Activated CD4-positive, alpha-beta T cell treated with anti-CD3 and anti-CD28 coated beads for 48 hours (primary cell): ENCODE measurements at regions not wholly inside any gene's neighbourhood (a gene's known extent, or its start where the extent isn't known, plus 50 kb on each side); places are given as distances from the start of the nearest gene placed in this dataset.
"Not testable (repeated sequence)": the region's sequence is repeated elsewhere in the genome, so short reads cannot be mapped to it uniquely, and the experiment has no call there.

Experiments
- DNase-seq: peaks from one replicate; pipeline ENCODE4 v3.0.0-alpha.2; 2020

DNA sequence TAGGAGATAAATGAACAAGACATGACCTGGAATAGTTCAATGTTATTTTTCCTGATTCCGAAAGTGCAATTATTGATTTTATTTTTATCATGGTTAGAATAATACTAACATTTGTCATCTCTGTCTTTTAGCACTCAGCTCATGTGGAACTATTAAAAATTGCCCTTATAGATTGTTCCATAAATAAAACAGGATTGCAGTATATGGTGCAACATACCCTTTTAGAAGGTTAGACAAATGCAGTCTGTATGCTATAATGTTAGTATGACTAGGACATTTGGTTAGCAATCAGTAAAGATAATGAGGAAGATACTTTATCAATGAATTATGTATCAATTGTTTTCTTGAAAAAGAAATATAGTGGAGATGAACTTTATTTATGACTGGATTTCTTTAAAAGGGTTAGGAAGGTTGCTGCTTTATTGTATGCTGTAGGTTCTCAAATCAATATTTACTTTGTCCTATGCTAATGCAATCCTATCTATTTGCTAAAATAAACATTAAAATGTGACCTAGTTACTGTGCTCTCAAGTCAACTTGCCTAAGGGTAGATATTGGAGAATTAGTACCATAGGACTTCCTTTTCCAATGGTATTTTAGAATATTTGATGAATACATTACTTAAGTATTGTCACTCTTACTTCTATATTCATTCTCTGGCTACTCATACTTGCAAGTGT lies 348.9 kb upstream of the ISL1 start:
- DNase-seq: no peak

DNA sequence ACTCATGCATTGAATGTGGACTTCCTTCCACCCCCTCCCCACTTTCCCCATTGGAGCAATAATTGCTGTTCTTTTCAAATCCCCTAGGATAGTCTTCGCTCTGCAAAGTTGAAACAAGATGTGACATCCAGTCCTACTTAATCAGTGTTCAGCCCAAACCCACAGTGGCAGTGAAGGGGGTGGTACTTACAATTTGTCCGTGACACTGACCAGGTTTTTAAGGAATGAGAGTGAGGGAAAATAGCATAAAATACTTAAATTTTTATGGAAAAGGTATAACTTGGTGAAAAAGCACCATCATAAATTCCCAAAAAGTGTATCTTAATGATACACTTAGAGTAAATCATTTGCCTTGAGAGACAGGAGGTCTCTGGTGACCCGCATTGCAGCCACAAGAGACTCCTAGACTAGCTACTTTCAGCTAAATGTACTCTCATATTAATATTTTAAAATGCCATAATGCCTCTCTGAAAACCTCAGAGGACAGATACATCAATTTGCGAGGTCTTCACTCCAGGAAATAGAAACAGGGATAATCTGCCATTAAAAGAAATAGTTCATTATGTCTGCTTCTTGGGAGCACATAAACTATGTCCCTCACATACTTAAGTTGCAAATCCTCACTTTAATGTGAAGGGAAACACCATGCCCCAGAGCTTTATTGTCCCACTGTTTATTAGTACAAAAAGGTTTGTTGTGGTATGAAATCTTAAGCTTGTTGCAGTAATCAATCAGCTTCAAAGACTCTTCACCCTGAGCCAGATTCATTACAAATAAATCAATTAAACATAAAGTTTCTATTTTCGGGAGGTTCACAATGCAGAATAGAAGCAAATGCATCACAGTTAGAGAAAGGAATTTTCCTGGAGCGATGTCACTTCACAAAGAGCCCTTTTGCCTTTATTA lies 343.6 kb upstream of the ISL1 start:
- DNase-seq: no peak

DNA sequence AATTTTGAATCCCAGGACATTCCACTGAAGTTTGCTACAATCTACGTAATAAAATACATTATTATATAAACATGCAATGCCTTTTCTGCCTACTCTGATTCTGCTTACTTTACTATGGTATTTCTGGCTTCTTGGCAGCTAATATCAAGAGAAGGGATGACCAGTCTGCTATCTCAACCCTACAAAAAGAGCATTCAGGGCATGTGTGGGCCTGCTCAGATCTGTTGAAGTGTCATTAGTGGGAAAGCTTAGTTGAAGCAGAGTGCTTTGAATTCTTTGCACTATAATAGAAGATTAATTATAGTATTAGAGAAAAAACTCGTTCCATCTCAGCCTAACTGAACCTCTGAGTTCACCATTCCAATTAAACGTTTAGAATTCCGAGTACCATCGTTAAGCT lies 339.5 kb upstream of the ISL1 start:
- no peak for DNase-seq

DNA sequence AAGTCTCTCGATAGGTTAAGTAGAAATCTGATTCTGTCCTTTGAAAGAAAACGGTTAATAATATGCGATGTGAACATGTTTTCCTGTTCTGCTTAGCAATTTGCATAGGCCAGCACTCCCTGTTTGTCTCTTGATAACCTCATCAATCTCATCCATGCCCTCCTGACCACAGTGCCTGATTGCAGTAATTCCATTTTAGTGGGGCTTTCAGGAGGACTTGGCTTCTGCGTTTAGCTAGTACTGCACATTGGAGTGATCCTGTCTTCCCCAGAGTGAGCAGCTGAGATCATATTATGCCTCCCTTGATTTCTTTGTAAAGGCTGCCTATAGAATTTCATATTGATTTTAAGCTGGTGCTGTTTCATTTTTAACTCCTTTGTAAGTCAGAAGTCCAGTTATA lies 335.9 kb upstream of the ISL1 start:
- no peak for DNase-seq

DNA sequence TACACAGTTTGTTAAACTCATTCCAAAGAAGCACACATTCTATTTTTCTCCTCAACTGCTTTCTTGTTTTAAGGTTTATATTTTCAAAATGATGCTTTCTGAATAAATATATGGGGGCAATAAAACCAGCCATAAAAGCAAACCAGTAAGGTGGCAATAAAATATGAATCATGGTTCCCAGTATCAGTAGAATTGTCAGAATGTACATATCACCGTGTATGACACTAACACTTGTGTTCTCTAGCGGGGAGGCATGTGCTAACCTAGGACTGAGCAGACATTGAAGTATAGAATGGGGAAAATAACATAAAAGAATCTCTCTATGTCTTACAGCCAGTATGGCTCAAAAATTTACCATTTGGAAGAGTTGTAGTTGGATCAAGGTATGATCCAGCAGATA lies 329.9 kb upstream of the ISL1 start:
- no peak for DNase-seq

DNA sequence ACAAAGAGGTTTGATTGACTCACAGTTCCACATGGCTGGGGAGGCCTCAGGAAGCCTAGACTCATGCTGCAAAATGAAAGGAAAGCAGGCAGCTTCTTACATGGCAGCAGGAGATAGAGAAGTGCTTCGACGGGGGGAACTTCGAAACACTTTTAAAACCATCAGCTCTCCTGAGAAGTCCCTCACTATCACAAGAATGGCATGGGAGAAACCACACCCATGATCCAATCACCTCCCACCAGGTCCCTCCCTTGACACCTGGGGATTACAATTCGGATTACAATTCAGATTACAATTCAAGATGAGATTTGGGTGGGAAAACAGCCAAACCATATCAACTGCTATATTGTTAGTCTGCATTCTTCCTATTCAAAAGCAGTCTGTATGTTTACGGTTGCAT lies 322.3 kb upstream of the ISL1 start:
- no peak for DNase-seq

DNA sequence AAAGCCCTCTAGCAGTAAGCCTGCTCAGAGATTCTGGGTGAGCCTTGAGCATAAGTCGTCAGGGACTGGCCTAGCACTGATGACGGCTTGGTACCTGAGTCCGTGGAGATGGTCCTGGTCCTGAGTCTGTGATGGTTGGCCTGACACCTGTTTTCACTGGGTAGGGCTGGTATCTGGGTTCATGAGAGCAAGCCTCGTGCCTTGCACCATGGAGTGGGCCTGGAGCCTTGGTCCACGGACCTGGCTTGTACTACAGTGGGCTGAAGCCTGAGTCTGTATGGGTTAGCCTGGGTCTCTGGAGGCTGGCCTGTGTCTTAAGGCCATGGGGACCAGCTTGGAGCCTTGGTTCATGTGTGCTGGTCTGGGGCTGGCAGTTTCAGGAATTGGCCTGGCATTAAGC lies 310.3 kb upstream of the ISL1 start:
- no peak for DNase-seq

DNA sequence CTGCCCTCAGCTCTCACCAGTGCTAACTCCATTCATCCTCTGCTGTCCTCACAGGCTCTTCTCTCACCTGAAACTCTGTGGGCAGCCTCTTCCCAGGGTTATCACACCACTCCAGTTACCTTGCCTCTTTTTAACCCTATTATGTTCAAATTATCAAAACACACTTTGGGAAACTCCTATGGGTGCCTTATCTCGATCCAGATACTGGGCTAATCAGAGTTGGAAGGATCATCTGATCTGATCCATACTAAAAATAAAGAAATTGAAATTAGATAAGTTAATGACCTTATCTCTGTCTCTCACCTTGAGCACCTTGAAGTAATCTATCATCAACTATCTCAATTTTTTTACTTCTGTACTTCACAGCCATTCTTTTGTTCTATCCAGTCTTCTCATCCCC lies 300.5 kb upstream of the ISL1 start:
- DNase-seq: no peak

DNA sequence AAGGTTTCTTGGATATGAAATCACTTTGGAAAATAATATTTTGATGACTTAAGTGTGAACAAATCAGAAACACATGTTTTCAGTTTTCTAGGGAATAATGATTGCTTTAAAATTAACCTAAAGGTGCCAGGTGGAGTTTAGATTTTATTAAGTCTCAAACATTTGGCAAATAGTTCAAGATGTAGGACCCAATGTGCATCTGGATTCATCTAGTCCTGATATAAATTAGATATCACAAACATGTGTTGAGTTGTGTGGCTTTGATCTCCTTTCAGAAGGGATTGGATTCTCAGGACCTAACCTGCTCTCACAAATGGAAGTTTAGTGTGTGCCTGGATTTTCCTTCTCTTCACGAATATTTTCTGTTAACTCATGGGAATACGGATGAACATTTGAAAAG lies 291.4 kb upstream of the ISL1 start:
- no peak for DNase-seq

DNA sequence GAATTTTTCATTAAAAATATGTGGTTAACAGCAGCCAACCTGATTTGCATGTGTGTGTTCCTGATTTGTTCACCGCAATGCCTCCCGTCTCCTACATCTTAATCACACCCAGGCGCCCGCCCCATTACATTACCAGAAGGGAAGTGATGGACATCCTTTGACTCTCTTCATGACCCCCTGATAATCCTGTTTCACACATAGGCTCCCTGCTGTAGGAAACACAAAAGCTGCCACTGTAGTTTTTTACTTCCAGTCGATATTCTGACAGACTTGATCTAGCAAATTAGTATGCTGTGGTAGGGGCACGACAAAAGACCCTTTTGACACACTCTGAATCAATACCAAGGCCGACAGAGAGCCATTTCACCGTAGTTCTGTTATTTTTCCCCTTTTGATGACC lies 287.8 kb upstream of the ISL1 start:
- DNase-seq: no peak

DNA sequence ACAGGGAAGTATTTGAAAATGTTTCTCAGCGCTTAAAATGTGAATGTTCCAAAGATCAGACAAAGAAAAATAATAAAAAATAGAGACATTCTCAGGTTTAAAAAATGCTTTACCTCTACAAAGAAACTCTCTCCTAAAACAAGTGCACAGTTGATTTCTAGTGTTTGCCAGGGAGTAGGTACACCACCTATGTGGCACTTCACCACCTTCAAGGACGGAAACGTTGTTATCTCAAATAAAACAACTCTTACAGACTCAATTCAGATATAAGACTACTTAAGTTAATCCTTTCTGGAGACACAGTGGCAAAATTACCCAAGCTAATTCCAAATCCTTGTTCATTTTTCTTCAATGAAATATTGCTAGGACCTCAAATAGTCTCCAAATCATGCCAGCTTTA lies 286.4 kb upstream of the ISL1 start:
- no peak for DNase-seq

DNA sequence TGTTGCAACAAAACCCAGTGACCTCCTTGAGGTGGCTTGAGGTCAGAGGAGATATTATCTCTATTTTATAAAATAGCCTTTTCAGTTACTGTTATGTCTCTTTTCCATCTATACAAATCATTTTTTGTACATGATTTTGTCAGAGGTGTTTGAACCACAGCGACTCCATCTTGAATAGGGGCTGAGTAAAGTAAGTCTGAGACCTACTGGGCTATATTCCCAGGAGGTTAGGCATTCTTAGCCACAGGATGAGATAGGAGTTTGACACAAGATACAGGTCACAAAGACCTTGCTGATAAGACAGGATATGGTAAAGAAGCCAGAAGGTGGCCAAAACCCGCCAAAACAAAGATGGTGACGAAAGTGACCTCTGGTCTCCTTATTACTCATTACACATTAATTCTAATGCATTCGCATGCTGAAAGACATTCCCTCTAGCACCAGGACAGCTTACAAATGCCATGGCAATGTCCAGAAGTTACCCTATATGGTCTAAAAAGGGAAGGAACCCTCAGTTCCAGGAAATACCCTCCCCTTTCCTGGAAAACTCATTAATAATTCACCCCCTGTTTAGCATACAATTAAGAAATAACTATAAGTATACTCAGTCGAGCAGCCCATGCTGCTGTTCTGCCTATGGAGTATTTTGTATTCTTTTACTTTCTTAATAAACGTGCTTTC lies 283.9 kb upstream of the ISL1 start:
- no peak for DNase-seq

DNA sequence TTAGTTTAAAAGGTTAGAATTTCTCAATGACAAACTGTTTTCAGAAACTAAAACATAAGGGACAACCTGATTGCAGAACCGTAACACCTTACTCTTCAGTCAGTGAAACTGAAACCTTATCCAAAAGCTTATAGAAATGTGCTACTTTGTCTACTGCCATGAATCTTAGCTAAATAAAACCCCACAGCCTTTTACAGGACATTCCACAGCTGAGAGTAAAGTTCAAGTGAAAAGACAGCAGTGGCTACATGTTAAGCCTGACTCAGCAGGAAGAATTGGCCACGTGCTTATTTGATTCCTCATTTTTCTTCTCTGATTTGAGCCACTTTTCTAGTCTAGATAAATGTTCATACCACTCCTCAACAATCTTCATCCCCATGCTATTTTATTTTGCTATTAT lies 278.7 kb upstream of the ISL1 start:
- no peak for DNase-seq

DNA sequence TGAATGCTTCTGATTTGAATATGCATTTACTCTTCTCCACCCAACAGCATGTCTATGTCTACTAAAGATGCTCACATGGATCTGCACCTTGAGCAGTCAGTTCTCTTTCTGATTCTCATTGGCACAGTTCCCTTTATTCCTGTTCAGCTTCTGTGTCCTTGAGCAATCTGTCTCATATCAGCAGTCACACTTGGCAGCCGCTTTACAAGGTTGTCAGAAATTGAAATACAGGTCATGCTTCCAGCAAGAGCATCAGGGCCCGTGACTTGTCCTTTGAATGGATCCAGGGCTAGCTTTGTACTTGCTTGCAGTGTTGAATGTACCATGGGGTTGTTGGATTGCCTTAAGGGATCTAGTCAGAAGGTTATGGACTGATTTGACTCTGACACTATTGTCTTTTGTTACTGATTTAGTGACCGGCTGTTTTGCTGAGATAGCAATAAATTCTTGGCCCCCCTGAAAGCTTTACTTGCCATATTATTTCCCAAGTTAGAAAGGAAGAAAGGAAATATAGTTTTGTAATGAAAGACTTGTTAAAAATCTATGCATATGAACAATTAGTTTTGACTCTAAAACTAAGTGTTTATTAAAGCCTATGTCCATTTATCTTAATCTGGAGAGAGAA lies 273.4 kb upstream of the ISL1 start:
- no peak for DNase-seq

DNA sequence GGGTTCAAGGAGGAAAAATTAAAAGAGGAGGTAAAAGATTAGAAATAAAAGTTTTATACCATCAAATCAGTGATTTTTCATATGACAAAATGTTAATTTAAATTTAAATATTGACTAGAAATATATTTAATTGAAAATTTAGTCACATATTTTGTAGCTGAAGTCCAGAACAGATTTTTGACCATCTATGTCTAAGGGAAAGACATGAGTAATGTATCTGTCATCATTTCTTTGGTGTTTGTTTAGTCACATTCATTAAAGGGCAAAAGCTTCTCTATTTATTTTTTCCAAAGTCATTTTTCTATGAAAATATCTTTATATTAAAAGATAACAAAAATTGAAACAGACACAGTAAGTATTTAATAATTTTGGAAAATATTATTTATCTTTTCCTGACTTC lies 252.0 kb upstream of the ISL1 start:
- no peak for DNase-seq

DNA sequence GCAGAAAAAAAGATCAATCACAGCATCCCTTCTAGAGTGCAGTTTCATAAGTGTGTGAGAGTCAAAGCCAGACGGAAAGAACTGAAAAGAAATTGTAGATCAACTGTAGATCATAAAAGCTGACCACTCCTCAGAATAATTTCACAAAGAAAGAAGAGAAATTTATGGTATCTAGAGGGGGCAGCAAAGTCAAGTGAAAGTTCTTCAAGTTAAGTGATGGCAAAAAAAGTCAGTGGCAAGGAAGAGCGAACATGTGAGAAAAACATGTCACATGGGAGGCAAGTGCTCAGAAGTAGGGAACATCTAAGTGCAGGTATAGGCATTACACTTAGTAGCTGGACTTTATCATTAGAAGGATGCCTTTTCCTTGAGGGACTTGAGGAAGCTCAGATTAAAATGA lies 245.1 kb upstream of the ISL1 start:
- no peak for DNase-seq

DNA sequence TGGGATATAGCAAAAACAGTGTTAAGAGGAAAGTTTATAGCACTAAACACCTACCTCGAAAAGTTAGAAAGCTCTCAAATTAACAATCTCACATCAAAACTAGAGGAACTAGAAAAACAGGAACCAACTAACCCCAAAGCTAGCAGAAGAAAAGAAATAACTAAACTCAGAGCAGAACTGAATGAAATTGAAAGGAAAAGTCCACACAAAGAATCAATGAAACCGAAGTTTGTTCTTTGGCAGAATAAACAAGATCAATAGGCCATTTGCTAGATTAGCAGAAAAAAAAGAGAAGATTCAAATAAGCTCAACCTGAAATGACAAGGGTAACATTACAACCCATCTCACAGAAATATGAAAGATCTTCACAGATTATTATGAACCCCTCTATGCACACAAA lies 234.8 kb upstream of the ISL1 start:
- DNase-seq: no peak

DNA sequence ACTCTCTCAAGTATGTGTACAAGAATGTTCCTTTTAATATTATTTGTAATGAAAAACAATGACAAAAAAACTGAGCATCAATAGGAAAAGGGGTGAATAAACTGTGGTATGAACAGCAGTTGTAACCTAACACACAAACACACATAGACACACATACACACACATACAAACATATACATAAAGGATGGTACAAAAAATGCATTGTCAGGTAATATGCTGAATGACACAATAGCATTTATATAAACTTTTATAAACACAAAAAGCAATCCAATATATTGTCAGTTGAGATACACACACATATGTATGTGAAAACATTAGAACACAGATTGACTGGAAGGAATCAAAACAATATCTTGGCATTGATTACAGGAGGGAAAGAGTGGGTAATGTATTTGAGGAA lies 227.0 kb upstream of the ISL1 start:
- DNase-seq: no peak

DNA sequence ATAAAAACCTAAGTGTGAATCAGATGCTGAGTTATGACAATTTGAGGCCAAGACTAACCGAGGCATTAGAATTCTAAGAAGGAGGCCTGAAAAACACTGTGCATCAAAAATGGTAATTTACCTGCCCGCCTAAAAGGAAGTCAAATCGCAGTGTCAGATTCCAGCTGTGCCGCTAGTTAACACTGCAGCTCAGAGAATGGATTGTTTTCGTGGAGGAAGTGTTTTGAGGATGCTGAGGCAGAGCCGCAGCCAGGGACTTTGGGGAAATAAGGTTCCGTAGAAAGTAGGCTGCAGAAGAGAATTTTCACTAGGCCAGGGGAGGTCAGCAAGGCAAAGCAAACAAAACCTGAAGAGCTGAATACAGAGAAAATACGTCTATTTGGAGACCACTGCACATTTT lies 226.4 kb upstream of the ISL1 start:
- no peak for DNase-seq

DNA sequence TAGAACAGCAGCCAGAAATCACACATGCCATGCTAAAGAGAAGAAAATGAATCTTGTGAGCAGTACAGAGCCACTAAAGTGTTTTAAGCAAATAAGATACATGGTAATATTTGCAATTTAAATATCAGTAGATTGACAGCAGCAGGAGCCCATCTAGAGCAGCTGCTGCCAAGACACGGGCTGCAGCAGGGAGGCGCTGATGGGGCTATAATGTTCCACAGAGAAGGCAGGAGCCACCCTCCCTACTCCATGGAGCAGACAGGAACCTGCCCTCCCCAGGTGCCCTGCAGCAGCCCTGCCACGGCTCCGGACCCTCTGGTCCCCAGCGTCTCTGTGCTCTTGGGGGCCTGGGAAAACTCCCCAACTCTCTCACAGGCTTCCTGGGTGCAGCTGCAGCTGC lies 224.1 kb upstream of the ISL1 start:
- no peak for DNase-seq

DNA sequence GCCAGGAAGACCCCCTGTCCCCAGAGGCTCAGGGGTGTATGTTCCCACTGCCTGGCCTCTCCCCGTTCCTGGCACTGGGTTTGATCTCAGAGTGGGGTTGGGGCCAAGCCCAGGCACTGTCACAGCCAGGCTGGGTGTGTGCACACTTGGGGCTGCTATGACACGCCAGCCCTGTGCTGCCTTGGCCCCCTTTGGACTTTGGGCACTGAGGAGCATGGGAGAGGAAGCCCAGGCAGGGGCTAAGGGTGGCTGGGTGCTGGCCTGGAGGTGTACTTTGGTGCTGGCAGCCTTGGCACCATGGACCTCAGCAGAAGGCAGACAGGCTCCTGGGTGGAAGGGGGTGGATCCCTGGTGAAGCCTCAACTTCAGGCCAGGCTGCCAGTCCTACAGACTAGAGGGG lies 223.6 kb upstream of the ISL1 start:
- no peak for DNase-seq

DNA sequence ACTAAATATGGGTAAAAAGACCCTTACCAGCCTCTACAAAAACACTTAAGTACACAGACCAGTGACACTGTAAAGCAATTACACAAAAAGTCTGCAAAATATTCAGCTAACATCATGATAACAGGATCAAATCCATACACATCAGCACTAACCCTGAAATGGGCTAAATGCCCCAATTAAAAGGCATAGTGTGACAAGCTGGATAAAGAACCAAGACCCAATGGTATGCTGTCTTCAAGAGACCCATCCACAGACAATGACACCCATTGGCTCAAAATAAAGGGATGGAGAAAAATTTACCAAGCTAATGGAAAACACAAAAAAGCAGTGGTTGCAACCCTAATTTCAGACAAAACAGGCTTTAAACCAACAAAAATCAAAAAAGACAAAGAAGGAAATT lies 221.0 kb upstream of the ISL1 start:
- DNase-seq: no peak

DNA sequence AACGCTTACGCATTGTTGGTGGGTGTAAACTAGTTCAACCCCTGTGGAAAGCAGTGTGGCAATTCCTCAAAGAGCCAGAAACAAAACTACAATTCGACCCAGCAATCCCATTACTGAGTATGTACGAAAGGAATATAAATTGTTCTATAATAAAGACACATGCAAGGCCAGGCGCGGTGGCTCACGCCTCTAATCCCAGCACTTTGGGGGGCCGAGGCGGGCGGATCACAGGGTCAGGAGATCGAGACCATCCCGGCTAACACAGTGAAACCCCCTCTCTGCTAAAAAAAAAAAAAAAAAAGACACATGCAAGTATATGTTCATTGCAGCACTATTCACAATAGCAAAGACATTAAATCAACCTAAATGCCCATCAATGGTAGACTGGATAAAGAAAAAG lies 217.6 kb upstream of the ISL1 start:
- DNase-seq: not testable (repeated sequence)
